Tibial nerve (tissue), 4 donors: ENCODE measurements at regions not wholly inside any gene's neighbourhood (a gene's known extent, or its start where the extent isn't known, plus 50 kb on each side); places are given as distances from the start of the nearest gene placed in this dataset.
"Not testable (repeated sequence)": the region's sequence is repeated elsewhere in the genome, so short reads cannot be mapped to it uniquely, and the experiment has no call there.

Experiments used
- CTCF ChIP-seq, 5 experiments: fragments of 200-600 bp in 3 of 5; fragments of 450-650 bp in 2 of 5; sonication (generic) in 3 of 5; IDR thresholded peaks; one replicate each; pipeline ENCODE4 v1.5.1; 2016 to 2019; ENCODE audit warnings: antibody characterized with exemption in 5 of 5, mild to moderate bottlenecking in 3 of 5, moderate library complexity in 2 of 5
- EP300 ChIP-seq, 2 donors: sonication (generic); formaldehyde crosslinking; IDR thresholded peaks; one replicate each; pipeline ENCODE4 v1.6.1; 2017; ENCODE audit warnings: antibody characterized with exemption in 2 of 2, mild to moderate bottlenecking in 1 of 2
- POLR2A ChIP-seq, 2 donors: fragments of 450-650 bp; IDR thresholded peaks; one replicate each; pipeline ENCODE4 v1.6.1; 2017; ENCODE audit warnings: antibody characterized with exemption in 2 of 2, mild to moderate bottlenecking in 2 of 2, moderate library complexity in 2 of 2

GRCh38 chrY:18630571-18630970 lies 84.1 kb downstream of the HSFY1 start:
- TF ChIP-seq EP300, CTCF, POLR2A (IDR thresholded peaks at IDR 0.05): not testable (repeated sequence)
